GM21717 (cell line): ENCODE measurements at regions not wholly inside any gene's neighbourhood (a gene's known extent, or its start where the extent isn't known, plus 50 kb on each side); places are given as distances from the start of the nearest gene placed in this dataset.
"Not testable (repeated sequence)": the region's sequence is repeated elsewhere in the genome, so short reads cannot be mapped to it uniquely, and the experiment has no call there.

Source experiments
- ATAC-seq: cut with Tn5 transposase; IDR thresholded peaks from one replicate; pipeline ENCODE4 v1.9.1; 2021; ENCODE audit warnings: mild to moderate bottlenecking, moderate library complexity; ENCODE audit not compliant: unreplicated experiment

DNA sequence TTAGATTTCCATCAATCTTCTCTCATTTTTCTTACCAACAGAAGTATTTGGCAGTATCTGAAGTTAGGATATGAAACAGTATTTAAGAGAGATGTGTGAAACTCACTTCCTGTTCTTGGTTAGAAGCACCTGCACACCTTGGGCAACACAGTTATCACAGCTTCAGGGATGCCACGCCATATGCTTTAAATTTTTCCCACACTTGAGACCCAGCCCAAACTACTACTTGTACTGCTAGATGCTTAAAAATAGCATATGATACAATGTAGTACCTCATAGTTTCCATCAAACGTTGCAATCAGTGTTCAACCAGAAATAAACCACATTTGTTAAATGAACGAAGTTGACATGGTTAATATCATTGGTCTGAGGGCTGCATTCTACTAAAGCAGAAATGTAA lies 725.1 kb upstream of the FRG1 start:
- ATAC-seq = no peak

DNA sequence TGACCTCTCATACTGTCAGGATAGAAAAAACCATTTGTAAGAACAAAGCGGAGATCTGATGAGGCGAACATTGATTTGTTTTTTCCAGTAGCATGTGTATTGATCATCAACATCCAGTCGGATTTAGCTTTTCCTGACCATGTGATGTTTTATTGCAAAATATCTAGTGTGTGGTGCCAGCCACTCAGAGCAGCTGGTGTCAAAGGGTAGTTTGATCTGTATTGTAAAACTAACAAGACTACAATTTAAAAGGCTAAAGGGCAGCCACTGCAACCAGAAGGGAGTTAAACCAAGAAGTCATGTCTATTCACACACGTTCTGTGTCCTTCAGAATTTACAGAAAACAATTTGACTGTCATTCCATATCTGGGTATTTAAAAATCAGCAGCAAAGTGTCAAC lies 719.0 kb upstream of the FRG1 start:
- no peak for ATAC-seq

- ATAC-seq = no peak
These were observed 711.9 kb upstream of the FRG1 start for GRCh38 chr4:189228726-189229125.

- no peak for ATAC-seq
These were observed 708.4 kb upstream of the FRG1 start for GRCh38 chr4:189232274-189232673.

GRCh38 chr4:189233754-189234153 lies 706.9 kb upstream of the FRG1 start:
- not testable (repeated sequence) for ATAC-seq

- ATAC-seq = not testable (repeated sequence)
These were observed 705.7 kb upstream of the FRG1 start for GRCh38 chr4:189234948-189235347.

GRCh38 chr4:189235599-189235998 lies 705.1 kb upstream of the FRG1 start:
- ATAC-seq = no peak

DNA sequence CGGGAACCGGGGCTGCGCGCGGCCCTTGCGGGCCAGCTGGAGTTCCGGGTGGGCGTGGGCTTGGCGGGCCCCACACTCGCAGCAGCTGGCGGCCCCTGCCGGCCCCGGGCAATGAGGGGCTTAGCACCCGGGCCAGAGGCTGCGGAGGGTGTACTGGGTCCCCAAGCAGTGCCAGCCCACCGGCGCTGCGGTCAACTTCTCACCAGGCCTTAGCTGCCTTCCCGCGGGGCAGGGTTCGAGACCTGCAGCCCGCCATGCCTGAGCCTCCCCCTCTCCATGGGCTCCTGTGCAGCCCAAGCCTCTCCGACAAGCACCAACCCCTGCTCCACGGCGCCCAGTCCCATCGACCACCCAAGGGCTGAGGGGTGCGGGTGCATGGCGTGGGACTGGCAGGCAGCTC lies 704.4 kb upstream of the FRG1 start:
- ATAC-seq = not testable (repeated sequence)

GRCh38 chr4:189237340-189237739 lies 703.3 kb upstream of the FRG1 start:
- no peak for ATAC-seq

GRCh38 chr4:189255636-189256035 lies 685.0 kb upstream of the FRG1 start:
- no peak for ATAC-seq

DNA sequence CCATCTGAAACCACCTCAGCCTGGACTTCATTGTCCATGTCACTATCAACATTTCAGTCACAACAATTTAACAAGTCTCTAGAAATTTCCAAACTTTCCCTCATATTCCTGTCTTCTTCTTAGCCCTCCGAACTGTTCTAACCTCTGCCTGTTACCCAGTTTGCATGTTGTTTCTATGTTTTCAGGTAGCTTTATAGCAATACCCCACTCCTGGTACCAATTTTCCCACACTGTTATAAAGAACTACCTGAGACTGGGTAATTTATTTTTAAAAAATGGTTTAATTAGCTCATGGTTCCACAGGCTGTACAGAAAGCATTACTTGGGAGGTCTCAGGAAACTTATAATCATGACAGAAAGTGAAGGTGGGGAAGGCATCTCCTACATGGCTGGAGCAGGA lies 679.2 kb upstream of the FRG1 start:
- ATAC-seq = no peak

GRCh38 chr4:189265515-189265914 lies 675.2 kb upstream of the FRG1 start:
- ATAC-seq = no peak

GRCh38 chr4:189267312-189267965 lies 673.2 kb upstream of the FRG1 start:
- ATAC-seq = no peak

- ATAC-seq = no peak
These were observed 662.0 kb upstream of the FRG1 start for GRCh38 chr4:189278597-189279165.

- ATAC-seq = no peak
These were observed 661.5 kb upstream of the FRG1 start for GRCh38 chr4:189279188-189279587.

DNA sequence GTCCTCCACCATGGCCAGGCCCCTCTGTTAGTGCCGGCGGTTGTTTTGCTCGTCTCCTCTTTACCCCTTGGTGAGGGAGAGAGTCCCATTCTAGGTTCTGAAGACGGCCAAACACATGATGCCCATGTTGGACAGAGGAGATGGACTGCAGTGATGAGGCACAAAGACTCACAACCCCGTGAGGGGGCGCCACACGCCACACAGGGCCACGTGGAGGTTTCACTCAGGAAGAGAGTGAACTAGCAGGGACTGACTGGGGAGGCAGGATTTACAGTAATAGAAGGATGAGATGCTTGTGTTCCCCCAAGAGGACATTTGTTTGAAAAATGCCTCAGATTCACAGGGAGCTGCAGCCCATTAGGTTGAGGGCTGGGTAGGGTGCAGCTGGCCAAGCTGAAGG lies 655.3 kb upstream of the FRG1 start:
- no peak for ATAC-seq

- ATAC-seq = no peak
These were observed 648.7 kb upstream of the FRG1 start for GRCh38 chr4:189291939-189292338.

DNA sequence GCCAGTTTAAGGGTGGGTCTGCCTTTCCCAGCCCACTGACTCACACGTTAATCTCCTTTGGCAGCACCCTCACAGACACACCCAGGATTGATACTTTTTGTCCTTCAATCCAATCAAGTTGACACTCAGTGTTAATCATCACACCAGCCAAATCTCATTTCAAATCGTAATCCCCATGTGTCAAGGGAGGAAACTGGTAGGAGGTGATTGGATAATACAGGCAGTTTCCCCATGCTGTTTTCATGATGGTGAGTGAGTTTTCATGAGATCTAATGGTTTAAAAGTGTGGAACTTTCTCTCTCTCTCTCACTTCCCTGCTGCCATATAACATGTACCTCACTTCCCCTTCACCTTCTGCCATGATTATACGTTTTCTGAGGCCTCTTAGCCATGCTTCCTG lies 647.2 kb upstream of the FRG1 start:
- ATAC-seq = no peak

- ATAC-seq = no peak
These were observed 646.1 kb upstream of the FRG1 start for GRCh38 chr4:189294574-189294973.

GRCh38 chr4:189299706-189300105 lies 641.0 kb upstream of the FRG1 start:
- ATAC-seq = no peak

- ATAC-seq = no peak
These were observed 639.0 kb upstream of the FRG1 start for GRCh38 chr4:189301692-189302091.

DNA sequence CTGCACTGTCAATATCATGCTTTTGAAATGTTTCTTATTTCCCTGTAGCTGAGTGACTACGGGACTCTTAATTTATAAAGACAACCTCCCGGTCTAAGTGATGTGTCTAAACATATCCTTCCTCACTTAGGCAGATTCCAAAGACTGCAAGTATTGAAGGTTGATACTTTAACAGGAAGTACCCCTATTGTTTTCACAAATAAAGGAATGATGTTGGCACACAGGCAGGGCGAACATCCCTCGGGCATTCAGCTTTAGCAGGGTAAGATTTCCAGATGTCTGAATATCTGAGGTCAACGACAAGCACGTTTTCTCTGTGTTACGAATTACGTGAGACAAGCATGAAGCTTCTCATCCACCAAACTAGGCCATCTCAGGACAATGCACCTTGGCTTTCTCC lies 638.0 kb upstream of the FRG1 start:
- no peak for ATAC-seq

DNA sequence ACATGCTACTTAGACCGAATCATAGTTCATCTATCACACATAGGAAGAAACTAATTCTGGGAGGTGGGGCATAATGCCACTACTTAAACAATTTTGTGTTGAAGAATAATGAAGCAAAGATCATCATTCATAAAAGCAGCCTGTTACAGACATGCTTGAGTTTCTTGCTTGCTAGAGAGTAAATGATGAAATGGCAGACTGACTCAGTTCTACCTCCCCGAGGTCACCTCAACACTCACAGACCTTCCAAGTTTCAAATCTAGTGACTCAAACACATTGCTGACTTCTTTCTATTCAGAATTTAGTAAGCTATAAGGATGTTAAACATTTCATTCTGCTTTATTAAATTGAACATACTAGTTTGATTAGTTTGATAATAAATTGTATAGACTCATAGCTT lies 636.5 kb upstream of the FRG1 start:
- no peak for ATAC-seq
